Kidney (tissue), 13 donors: ENCODE measurements at regions not wholly inside any gene's neighbourhood (a gene's known extent, or its start where the extent isn't known, plus 50 kb on each side); places are given as distances from the start of the nearest gene placed in this dataset.

Experiments used
- DNase-seq, 5 donors: peaks; one replicate each; pipeline ENCODE4 v3.0.0-alpha.2; 2013 to 2020
- FAIRE-seq: peaks from 2 replicates; lab custom pipeline; 2012; peaks lifted over from hg19 to GRCh38; lab: Jason Lieb, UNC
- H3K27ac ChIP-seq, 2 donors: one replicate each; pipeline ENCODE4 v1.7.0; 2013; ENCODE audit warnings: low read depth in 2 of 2, low read length in 2 of 2, inconsistent platforms in 1 of 2
- H3K27me3 ChIP-seq: one replicate; pipeline ENCODE4 v1.7.1; 2013; ENCODE audit warnings: low read length, inconsistent platforms; ENCODE audit not compliant: control insufficient read depth, insufficient read depth
- H3K36me3 ChIP-seq, 3 donors: one replicate each; pipeline versions ENCODE4 v1.7.0 to v1.7.1; 2013; ENCODE audit warnings: low read length in 3 of 3, control low read depth in 1 of 3, inconsistent platforms in 1 of 3; ENCODE audit not compliant: insufficient read depth in 3 of 3, control insufficient read depth in 2 of 3
- H3K4me1 ChIP-seq, 3 donors: one replicate each; pipeline versions ENCODE4 v1.7.0 to v1.7.1; 2013; ENCODE audit warnings: low read length in 3 of 3, inconsistent platforms in 1 of 3, low read depth in 1 of 3; ENCODE audit not compliant: control insufficient read depth in 2 of 3, insufficient read depth in 2 of 3
- H3K4me3 ChIP-seq, 3 donors: one replicate each; pipeline versions ENCODE4 v1.7.0 to v1.8.1; 2013; ENCODE audit warnings: low read length in 3 of 3, control low read depth in 1 of 3, inconsistent platforms in 1 of 3
- H3K9ac ChIP-seq, 3 donors: one replicate each; pipeline versions ENCODE4 v1.7.0 to v1.7.1; 2013; ENCODE audit warnings: low read length in 3 of 3, control low read depth in 1 of 3, inconsistent platforms in 1 of 3
- H3K9me3 ChIP-seq, 3 donors: one replicate each; pipeline versions ENCODE4 v1.7.0 to v1.7.1; 2013; ENCODE audit warnings: low read length in 3 of 3, control low read depth in 1 of 3, inconsistent platforms in 1 of 3; ENCODE audit not compliant: control insufficient read depth in 2 of 3, insufficient read depth in 1 of 3
- CTCF ChIP-seq: IDR thresholded peaks from 3 replicates; pipeline ENCODE4 v1.5.1; 2012; ENCODE audit warnings: mild to moderate bottlenecking, moderate library complexity, borderline replicate concordance; ENCODE audit not compliant: insufficient read depth; ENCODE audit errors: extremely low read depth
- intact Hi-C: fragments of 100-400 bp; cut with DNase I; formaldehyde crosslinking; loops from one replicate; pipeline ENCODE4 v1.11.1; 2022
- donor health status: control.
- donor health status: control.
- donor health status: control.
- donor health status: control.
- donor health status: control.
- donor health status: DM: yes; HTN: yes; CAD: no.
- donor health status: Normal renal cell carcinoma (clear cell type).

- FAIRE-seq: no peak
- no peaks in the 10 kb centered on the region for H3K36me3 ChIP-seq
- no peaks in the 10 kb centered on the region for H3K27me3 ChIP-seq
- no peak overlapping the region for H3K27ac ChIP-seq
- no peaks in the 10 kb centered on the region for H3K4me1 ChIP-seq
- no peaks in the 10 kb centered on the region for H3K9me3 ChIP-seq
- intact Hi-C loops: no loop called here
- no peak for TF ChIP-seq CTCF
- H3K9ac ChIP-seq: no peak overlapping the region
- no peak overlapping the region for H3K4me3 ChIP-seq
- DNase-seq: no peak
Observed at GRCh38 chr7:120091807-120092206, 181.2 kb upstream of the KCND2 start.

- Histone ChIP-seq H3K4me3 (no peak overlapping the region), H3K27me3 (no peaks in the 10 kb centered on the region), H3K9me3 (no peaks in the 10 kb centered on the region), H3K4me1 (no peaks in the 10 kb centered on the region), H3K27ac (no peak overlapping the region), H3K9ac (no peak overlapping the region), H3K36me3 (no peaks in the 10 kb centered on the region)
- no peak for TF ChIP-seq CTCF
- DNase-seq (no peak), FAIRE-seq (no peak)
- intact Hi-C loops: no loop called here
Observed at GRCh38 chr7:120097020-120097419, 176.0 kb upstream of the KCND2 start.

- no peak for DNase-seq
- H3K36me3 ChIP-seq: no peaks in the 10 kb centered on the region
- no peak overlapping the region for H3K9ac ChIP-seq
- no peak for FAIRE-seq
- no peak overlapping the region for H3K4me3 ChIP-seq
- H3K4me1 ChIP-seq: no peaks in the 10 kb centered on the region
- H3K9me3 ChIP-seq: no peaks in the 10 kb centered on the region
- no peak for TF ChIP-seq CTCF
- H3K27me3 ChIP-seq: no peaks in the 10 kb centered on the region
- intact Hi-C loops: no loop called here
- H3K27ac ChIP-seq: no peak overlapping the region
Observed at GRCh38 chr7:120097774-120098173, 175.2 kb upstream of the KCND2 start.

GRCh38 chr7:120108376-120108775 is 164.6 kb upstream of the KCND2 start:
- Histone ChIP-seq H3K9me3 (peaks cover 0 to 4% (median 0%) of the 10 kb centered on the region in 3 donors), H3K4me1 (no peaks in the 10 kb centered on the region), H3K27me3 (no peaks in the 10 kb centered on the region), H3K9ac (no peak overlapping the region), H3K4me3 (no peak overlapping the region), H3K36me3 (no peaks in the 10 kb centered on the region), H3K27ac (no peak overlapping the region)
- no peak for TF ChIP-seq CTCF
- FAIRE-seq: no peak
- DNase-seq: no peak
- intact Hi-C loops: no loop called here
